SK-N-SH (cell line): ENCODE measurements at regions not wholly inside any gene's neighbourhood (a gene's known extent, or its start where the extent isn't known, plus 50 kb on each side); places are given as distances from the start of the nearest gene placed in this dataset.

Experiments
- CTCF ChIA-PET: fragments of 300-600, 350-600 bp; formaldehyde crosslinking; extraction: SDS; loops from one replicate; lab custom pipeline; 2021; lab: Yijun Ruan, JAX
- POLR2A ChIA-PET: fragments of 350-600 bp; sonication (Branson Sonifier 250); formaldehyde crosslinking; extraction: SDS; loops from one replicate; lab custom pipeline; 2020; ENCODE audit warnings: antibody characterized with exemption, inconsistent platforms; lab: Yijun Ruan, JAX
- DNase-seq: peaks from one replicate; pipeline ENCODE4 v3.0.0; 2012
- H2AFZ ChIP-seq: fragments of 200-600 bp; sonication (generic); 2 replicates; pipeline ENCODE4 v1.8.1; 2016; ENCODE audit warnings: antibody characterized with exemption, mild to moderate bottlenecking, low read depth
- H3F3A ChIP-seq: fragments of 200-600 bp; sonication (generic); replicated peaks from 2 replicates; pipeline ENCODE3; 2016; ENCODE audit warnings: antibody characterized with exemption, mild to moderate bottlenecking; ENCODE audit not compliant: insufficient read depth
- H3K27ac ChIP-seq, 2 experiments: fragments of 200-500 bp in 1 of 2; fragments of 200-600 bp in 1 of 2; sonication (Bioruptor generic) in 1 of 2; sonication (generic), shearing (Covaris generic) in 1 of 2; 2 replicates each; pipeline versions ENCODE4 v1.5.1 to v1.6.1; 2014 to 2016; ENCODE audit warnings: low read depth in 2 of 2, inconsistent platforms in 1 of 2, low read length in 1 of 2, mild to moderate bottlenecking in 1 of 2, mixed read lengths in 1 of 2
- H3K27me3 ChIP-seq: fragments of 200-600 bp; sonication (generic), shearing (Covaris generic); 2 replicates; pipeline ENCODE4 v1.6.1; 2016; ENCODE audit warnings: mixed run types; ENCODE audit not compliant: insufficient read depth
- H3K36me3 ChIP-seq, 2 experiments: fragments of 200-500 bp in 1 of 2; fragments of 200-600 bp in 1 of 2; sonication (Bioruptor generic) in 1 of 2; sonication (generic) in 1 of 2; replicated peaks in 1 of 2; 2 replicates each; pipeline versions ENCODE3 to v1.5.1; 2014 to 2016; ENCODE audit warnings: low read length in 1 of 2, mild to moderate bottlenecking in 1 of 2; ENCODE audit not compliant: insufficient read depth in 2 of 2, control insufficient read depth in 1 of 2
- H3K4me1 ChIP-seq, 2 experiments: fragments of 200-500 bp in 1 of 2; fragments of 200-600 bp in 1 of 2; sonication (Bioruptor generic) in 1 of 2; sonication (generic), shearing (Covaris generic) in 1 of 2; 2 replicates each; pipeline versions ENCODE4 v1.5.1 to v1.6.1; 2014 to 2016; ENCODE audit warnings: low read depth in 1 of 2, low read length in 1 of 2, mixed run types in 1 of 2; ENCODE audit not compliant: insufficient read depth in 2 of 2, control insufficient read depth in 1 of 2
- H3K4me2 ChIP-seq: fragments of 200-600 bp; sonication (generic), shearing (Covaris generic); 2 replicates; pipeline ENCODE4 v1.6.1; 2017; ENCODE audit warnings: mixed run types
- H3K4me3 ChIP-seq, 2 experiments: fragments of 200-500 bp in 1 of 2; fragments of 200-600 bp in 1 of 2; sonication (Bioruptor generic) in 1 of 2; sonication (generic), shearing (Covaris generic) in 1 of 2; 2 replicates each; pipeline versions ENCODE4 v1.5.1 to v1.8.1; 2014 to 2016; ENCODE audit warnings: low read depth in 2 of 2, inconsistent platforms in 1 of 2, low read length in 1 of 2, mild to moderate bottlenecking in 1 of 2, mixed read lengths in 1 of 2, moderate library complexity in 1 of 2
- H3K79me2 ChIP-seq: fragments of 200-600 bp; sonication (generic); 2 replicates; pipeline ENCODE4 v1.8.1; 2017; ENCODE audit warnings: mild to moderate bottlenecking; ENCODE audit not compliant: insufficient read depth
- H3K9ac ChIP-seq: fragments of 200-600 bp; sonication (generic); 2 replicates; pipeline ENCODE4 v1.6.1; 2017; ENCODE audit warnings: mixed run types
- H3K9me2 ChIP-seq: fragments of 200-600 bp; sonication (generic); 2 replicates; pipeline ENCODE4 v1.6.1; 2017; ENCODE audit warnings: mixed run types
- H3K9me3 ChIP-seq: fragments of 200-600 bp; sonication (generic); 2 replicates; pipeline ENCODE4 v1.6.1; 2017; ENCODE audit warnings: mixed run types, mild to moderate bottlenecking, moderate library complexity
- H4K20me1 ChIP-seq: fragments of 200-600 bp; sonication (generic); 2 replicates; pipeline ENCODE4 v1.6.1; 2017; ENCODE audit warnings: mild to moderate bottlenecking, mixed run types; ENCODE audit not compliant: insufficient read depth
- CHD2 ChIP-seq: fragments of 150-350 bp; IDR thresholded peaks from 2 replicates; pipeline ENCODE4 v1.6.1; 2018; ENCODE audit warnings: low read length; ENCODE audit not compliant: partially characterized antibody
- CTCF ChIP-seq: fragments of 200-600 bp; sonication (generic); IDR thresholded peaks from 2 replicates; pipeline ENCODE4 v1.6.1; 2017; ENCODE audit warnings: antibody characterized with exemption, mild to moderate bottlenecking, moderate library complexity
- ELF1 ChIP-seq: IDR thresholded peaks from 2 replicates; pipeline ENCODE4 v1.4.0; 2012
- EP300 ChIP-seq, 2 experiments: IDR thresholded peaks; 2 replicates each; pipeline versions ENCODE4 v1.4.0 to v1.6.1; 2012; ENCODE audit warnings: borderline replicate concordance in 1 of 2, low read depth in 1 of 2, low read length in 1 of 2
- EZH2phosphoT487 ChIP-seq: fragments of 200-600 bp; sonication (generic); IDR thresholded peaks from 2 replicates; pipeline ENCODE4 v1.6.1; 2017; ENCODE audit warnings: low read depth, mixed run types, mild to moderate bottlenecking, antibody characterized with exemption, moderate library complexity, borderline replicate concordance
- GATA2 ChIP-seq: sonication (generic); formaldehyde crosslinking; IDR thresholded peaks from 2 replicates; pipeline ENCODE4 v1.5.0; 2020; ENCODE audit warnings: mild to moderate bottlenecking, missing genetic modification reagents
- MEF2A ChIP-seq: IDR thresholded peaks from 2 replicates; pipeline ENCODE4 v1.4.0; 2012; ENCODE audit warnings: low read depth, borderline replicate concordance
- RAD21 ChIP-seq: IDR thresholded peaks from 2 replicates; pipeline ENCODE4 v1.6.1; 2012; ENCODE audit warnings: mild to moderate bottlenecking, low read length
- RCOR1 ChIP-seq: fragments of 150-350 bp; IDR thresholded peaks from 2 replicates; pipeline ENCODE4 v1.6.1; 2017; ENCODE audit warnings: antibody characterized with exemption, low read length
- REST ChIP-seq: IDR thresholded peaks from 2 replicates; pipeline ENCODE4 v1.6.1; 2012; ENCODE audit warnings: mild to moderate bottlenecking, low read depth, low read length, moderate library complexity
- RXRA ChIP-seq: IDR thresholded peaks from 2 replicates; pipeline ENCODE4 v1.4.0; 2012; ENCODE audit warnings: low read depth, mild to moderate bottlenecking, borderline replicate concordance
- TAF1 ChIP-seq: IDR thresholded peaks from 2 replicates; pipeline ENCODE4 v1.6.1; 2012; ENCODE audit warnings: low read depth, mild to moderate bottlenecking, low read length, moderate library complexity, borderline replicate concordance
- TCF12 ChIP-seq: IDR thresholded peaks from 2 replicates; pipeline ENCODE4 v1.4.0; 2012
- YY1 ChIP-seq: IDR thresholded peaks from 2 replicates; pipeline ENCODE4 v1.4.0; 2012; ENCODE audit warnings: low read depth, mild to moderate bottlenecking
- WGBS: methylation state at CpG from one replicate; pipeline ENCODE4 v1.1.6; 2017; ENCODE audit warnings: low lambda C conversion rate; 5-methylcytosine and 5-hydroxymethylcytosine counted together
- TF ChIP-seq, protein P1 (sequence below): fragments of 150-350 bp; IDR thresholded peaks from 2 replicates; pipeline ENCODE4 v1.6.1; 2017; ENCODE audit warnings: antibody characterized with exemption, low read length, low read depth, borderline replicate concordance

DNA sequence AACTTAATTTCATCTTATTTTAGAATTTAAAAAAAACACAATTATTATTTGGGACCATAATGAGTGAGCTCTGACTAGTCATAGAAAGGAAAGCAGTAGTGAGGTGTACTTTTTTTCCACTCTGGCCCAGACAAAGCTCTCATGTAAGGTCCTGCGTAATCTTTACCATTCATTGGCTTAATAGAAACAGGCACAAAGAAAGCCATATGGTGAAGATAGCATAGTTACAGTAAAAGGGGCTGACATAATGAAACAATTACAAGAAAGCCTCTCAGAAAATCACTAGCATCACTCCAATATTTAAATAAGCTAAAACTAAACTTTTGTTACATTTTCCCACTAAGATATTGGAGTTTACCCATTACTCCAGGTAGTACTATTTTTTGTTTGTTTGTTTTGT, 384.6 kb upstream of the ALCAM start:
- ChIA-PET CTCF (no interaction called here), POLR2A (no interaction called here)
- no peaks in the 10 kb centered on the region for H4K20me1 ChIP-seq
- no peak for TF ChIP-seq REST
- peak; percentile 63 for TF ChIP-seq RCOR1
- TF ChIP-seq TCF12 = peak; percentile 45; the same call in 1 of the 2 replicates
- TF ChIP-seq RXRA = no peak
- peak; percentile 33; the same call in 1 of the 2 replicates for TF ChIP-seq GATA2 (CRISPR knock-in tag)
- TF ChIP-seq CHD2 = peak; percentile 53
- TF ChIP-seq EP300 (IDR thresholded peaks at IDR 0.05; ENCODE audit: borderline replicate concordance in 1 of 2, low read depth in 1 of 2, low read length in 1 of 2) = peak in 1 of 2 experiments; percentile 87; a peak in 2 of 4 replicates
- TF ChIP-seq RAD21 = peak; percentile 45
- no peak for TF ChIP-seq EZH2phosphoT487
- no peak for TF ChIP-seq TAF1
- TF ChIP-seq ELF1 = no peak
- no peak for TF ChIP-seq MEF2A
- no peak for TF ChIP-seq YY1
- no peak overlapping the region for H3K4me2 ChIP-seq
- H2AFZ ChIP-seq = no peak overlapping the region
- no peaks in the 10 kb centered on the region for H3K9me3 ChIP-seq
- peak overlapping the region in 1 of 2 experiments; percentile 67; a peak in 2 of 4 replicates for H3K27ac ChIP-seq
- no peaks in the 10 kb centered on the region for H3K79me2 ChIP-seq
- H3F3A ChIP-seq = no peaks in the 10 kb centered on the region
- no peak overlapping the region for H3K4me3 ChIP-seq
- H3K4me1 ChIP-seq = no peaks in the 10 kb centered on the region; a peak in 1 of 4 replicates
- no peaks in the 10 kb centered on the region for H3K9me2 ChIP-seq
- H3K27me3 ChIP-seq = no peaks in the 10 kb centered on the region
- no peak overlapping the region for H3K9ac ChIP-seq
- no peaks in the 10 kb centered on the region for H3K36me3 ChIP-seq
- DNase-seq = peak; percentile 32
- WGBS = 88% methylated on average over 1 of the region's 1 CpG

GRCh38 chr3:104987859-104988258, 378.9 kb upstream of the ALCAM start:
- no peak for DNase-seq

More at GRCh38 chr3:104987859-104988258, 378.9 kb upstream of the ALCAM start:
- WGBS = 69% methylated on average over 2 of the region's 2 CpGs
- no peaks in the 10 kb centered on the region for H3K36me3 ChIP-seq
- H3K27ac ChIP-seq = no peak overlapping the region
- no peak overlapping the region for H3K4me3 ChIP-seq
- TF ChIP-seq CTCF = peak; percentile 46
- TF ChIP-seq, protein P1, sequence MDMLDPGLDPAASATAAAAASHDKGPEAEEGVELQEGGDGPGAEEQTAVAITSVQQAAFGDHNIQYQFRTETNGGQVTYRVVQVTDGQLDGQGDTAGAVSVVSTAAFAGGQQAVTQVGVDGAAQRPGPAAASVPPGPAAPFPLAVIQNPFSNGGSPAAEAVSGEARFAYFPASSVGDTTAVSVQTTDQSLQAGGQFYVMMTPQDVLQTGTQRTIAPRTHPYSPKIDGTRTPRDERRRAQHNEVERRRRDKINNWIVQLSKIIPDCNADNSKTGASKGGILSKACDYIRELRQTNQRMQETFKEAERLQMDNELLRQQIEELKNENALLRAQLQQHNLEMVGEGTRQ = no peak
- ChIA-PET POLR2A (no interaction called here), CTCF (no interaction called here)
- peaks cover 0 to 3% of the 10 kb centered on the region in 2 experiments; a peak in 2 of 4 replicates for H3K4me1 ChIP-seq
- H3K79me2 ChIP-seq = no peaks in the 10 kb centered on the region
- no peak overlapping the region for H3K9ac ChIP-seq
- no peaks in the 10 kb centered on the region for H4K20me1 ChIP-seq
- H3K4me2 ChIP-seq = no peak overlapping the region
- H3K9me3 ChIP-seq = no peaks in the 10 kb centered on the region
- H3K9me2 ChIP-seq = no peaks in the 10 kb centered on the region
- no peak overlapping the region for H2AFZ ChIP-seq
- no peaks in the 10 kb centered on the region for H3K27me3 ChIP-seq
- H3F3A ChIP-seq = no peaks in the 10 kb centered on the region
